ENCODE measurements at regions not wholly inside any gene's neighbourhood (a gene's known extent, or its start where the extent isn't known, plus 50 kb on each side); places are given as distances from the start of the nearest gene placed in this dataset.
"Not testable (repeated sequence)": the region's sequence is repeated elsewhere in the genome, so short reads cannot be mapped to it uniquely, and the experiment has no call there.

- not testable (repeated sequence) for DNase-seq
These were observed 56.4 kb upstream of the EEF2KMT start for GRCh38 chr16:5154006-5154405.

- not testable (repeated sequence) for DNase-seq
These were observed 53.8 kb upstream of the EEF2KMT start for GRCh38 chr16:5151409-5151808.
